NT2/D1 (cell line): ENCODE measurements at regions not wholly inside any gene's neighbourhood (a gene's known extent, or its start where the extent isn't known, plus 50 kb on each side); places are given as distances from the start of the nearest gene placed in this dataset.

ENCODE experiments used
- DNase-seq: peaks from one replicate; pipeline ENCODE4 v3.0.0-alpha.2; 2011; ENCODE audit warnings: low read depth, low spot score
- H3K27me3 ChIP-seq: 2 replicates; pipeline ENCODE4 v1.6.0; 2011; ENCODE audit warnings: mild to moderate bottlenecking; ENCODE audit not compliant: insufficient read length, insufficient read depth
- H3K36me3 ChIP-seq: 2 replicates; pipeline ENCODE4 v1.6.1; 2011; ENCODE audit warnings: mild to moderate bottlenecking, low read length, mixed read lengths; ENCODE audit not compliant: insufficient read depth, insufficient read length
- H3K4me1 ChIP-seq: 2 replicates; pipeline ENCODE4 v1.5.1; 2011; ENCODE audit not compliant: insufficient read depth, insufficient read length
- H3K4me3 ChIP-seq: 2 replicates; pipeline ENCODE4 v1.5.1; 2011; ENCODE audit warnings: low read depth; ENCODE audit not compliant: insufficient read length
- H3K9ac ChIP-seq: 2 replicates; pipeline ENCODE4 v1.6.0; 2011; ENCODE audit warnings: low read depth; ENCODE audit not compliant: insufficient read length
- H3K9me3 ChIP-seq: 2 replicates; pipeline ENCODE4 v1.5.1; 2011; ENCODE audit warnings: mild to moderate bottlenecking, low read length; ENCODE audit not compliant: insufficient read depth
- SUZ12 ChIP-seq: IDR thresholded peaks from 2 replicates; pipeline ENCODE4 v1.6.1; 2011; ENCODE audit not compliant: insufficient read length, insufficient read depth; ENCODE audit errors: extremely low read depth
- YY1 ChIP-seq: IDR thresholded peaks from 2 replicates; pipeline ENCODE4 v1.6.1; 2011; ENCODE audit not compliant: insufficient read length, insufficient read depth
- ZNF274 ChIP-seq: IDR thresholded peaks from 2 replicates; pipeline ENCODE4 v1.6.1; 2011; ENCODE audit warnings: mild to moderate bottlenecking, low read depth, low read length

GRCh38 chr11:92767416-92767815 lies 202.0 kb upstream of the MTNR1B start:
- no peak overlapping the region for H3K9ac ChIP-seq
- peaks cover 2% of the 10 kb centered on the region for H3K4me1 ChIP-seq
- H3K4me3 ChIP-seq = no peak overlapping the region
- H3K9me3 ChIP-seq = no peaks in the 10 kb centered on the region
- no peaks in the 10 kb centered on the region for H3K27me3 ChIP-seq
- DNase-seq = no peak
- no peaks in the 10 kb centered on the region for H3K36me3 ChIP-seq
- no peak for TF ChIP-seq SUZ12
- TF ChIP-seq ZNF274 = no peak

GRCh38 chr11:92768121-92768840 lies 201.2 kb upstream of the MTNR1B start:
- Histone ChIP-seq H3K36me3 (no peaks in the 10 kb centered on the region), H3K4me1 (peaks cover 2% of the 10 kb centered on the region), H3K4me3 (no peak overlapping the region), H3K27me3 (no peaks in the 10 kb centered on the region), H3K9me3 (no peaks in the 10 kb centered on the region), H3K9ac (no peak overlapping the region)
- DNase-seq = no peak
- no peak for TF ChIP-seq SUZ12
- TF ChIP-seq ZNF274 = no peak
- no peak for TF ChIP-seq YY1

GRCh38 chr11:92769112-92769511 lies 200.3 kb upstream of the MTNR1B start:
- no peak overlapping the region for H3K9ac ChIP-seq
- H3K27me3 ChIP-seq = no peaks in the 10 kb centered on the region
- no peaks in the 10 kb centered on the region for H3K9me3 ChIP-seq
- no peak overlapping the region for H3K4me3 ChIP-seq
- H3K36me3 ChIP-seq = no peaks in the 10 kb centered on the region
- TF ChIP-seq SUZ12 = no peak
- no peak for TF ChIP-seq ZNF274
- no peak for TF ChIP-seq YY1
- DNase-seq = no peak
- peaks cover 2% of the 10 kb centered on the region for H3K4me1 ChIP-seq

- no peaks in the 10 kb centered on the region for H3K27me3 ChIP-seq
- no peak for DNase-seq
- no peaks in the 10 kb centered on the region for H3K36me3 ChIP-seq
- TF ChIP-seq SUZ12 = no peak
- TF ChIP-seq ZNF274 = no peak
- TF ChIP-seq YY1 = no peak
- H3K4me3 ChIP-seq = no peak overlapping the region
- no peaks in the 10 kb centered on the region for H3K9me3 ChIP-seq
- H3K4me1 ChIP-seq = peaks cover 2% of the 10 kb centered on the region
- H3K9ac ChIP-seq = no peak overlapping the region
Observed at GRCh38 chr11:92770419-92770818, 199.0 kb upstream of the MTNR1B start.

GRCh38 chr11:92770981-92771380 lies 198.5 kb upstream of the MTNR1B start:
- no peak for DNase-seq
- Histone ChIP-seq H3K9ac (no peak overlapping the region), H3K9me3 (no peaks in the 10 kb centered on the region), H3K4me3 (no peak overlapping the region), H3K4me1 (peaks cover under 1% of the 10 kb centered on the region), H3K27me3 (no peaks in the 10 kb centered on the region), H3K36me3 (no peaks in the 10 kb centered on the region)
- TF ChIP-seq ZNF274 (no peak), YY1 (no peak), SUZ12 (no peak)

- Histone ChIP-seq H3K9me3 (no peaks in the 10 kb centered on the region), H3K36me3 (no peaks in the 10 kb centered on the region), H3K9ac (no peak overlapping the region), H3K4me1 (no peaks in the 10 kb centered on the region), H3K4me3 (no peak overlapping the region), H3K27me3 (no peaks in the 10 kb centered on the region)
- no peak for TF ChIP-seq YY1
- no peak for DNase-seq
Observed at GRCh38 chr11:92771701-92772100, 197.8 kb upstream of the MTNR1B start.

GRCh38 chr11:92775003-92775676 lies 194.3 kb upstream of the MTNR1B start:
- TF ChIP-seq SUZ12 (no peak), YY1 (no peak), ZNF274 (no peak)
- H3K36me3 ChIP-seq = no peaks in the 10 kb centered on the region
- DNase-seq = no peak
- no peaks in the 10 kb centered on the region for H3K9me3 ChIP-seq
- H3K9ac ChIP-seq = no peak overlapping the region
- H3K27me3 ChIP-seq = no peaks in the 10 kb centered on the region
- no peak overlapping the region for H3K4me3 ChIP-seq
- no peaks in the 10 kb centered on the region for H3K4me1 ChIP-seq
